ENCODE measurements at regions not wholly inside any gene's neighbourhood (a gene's known extent, or its start where the extent isn't known, plus 50 kb on each side); places are given as distances from the start of the nearest gene placed in this dataset.

- Histone ChIP-seq H3K27me3 (replicated peaks; ENCODE audit: insufficient read depth) (no peaks in the 10 kb centered on the region), H3K36me3 (no peaks in the 10 kb centered on the region), H3K27ac (no peak overlapping the region), H3K9me3 (no peaks in the 10 kb centered on the region), H3K4me1 (replicated peaks) (no peaks in the 10 kb centered on the region), H3K4me3 (no peak overlapping the region)
- intact Hi-C loops (cut with DNase I): no loop called here
- 10% methylated on average over 1 of the region's 1 CpG for WGBS
- TF ChIP-seq CTCF (IDR thresholded peaks at IDR 0.05): no peak
- TF ChIP-seq POLR2AphosphoS5 (IDR thresholded peaks at IDR 0.05): no peak
- no peak for TF ChIP-seq POLR2A (IDR thresholded peaks at IDR 0.05)
- DNase-seq (ENCODE audit: low spot score): no peak
Observed at GRCh38 chr7:79620291-79620690, 166.8 kb upstream of the MAGI2 start.

GRCh38 chr7:79619216-79619615 lies 165.7 kb upstream of the MAGI2 start:
- Histone ChIP-seq H3K27ac (no peak overlapping the region), H3K4me1 (replicated peaks) (no peaks in the 10 kb centered on the region), H3K27me3 (replicated peaks; ENCODE audit: insufficient read depth) (no peaks in the 10 kb centered on the region), H3K36me3 (no peaks in the 10 kb centered on the region), H3K9me3 (no peaks in the 10 kb centered on the region), H3K4me3 (no peak overlapping the region)
- intact Hi-C loops (cut with DNase I): no loop called here
- no peak for TF ChIP-seq POLR2A (IDR thresholded peaks at IDR 0.05)
- TF ChIP-seq CTCF (IDR thresholded peaks at IDR 0.05): no peak
- no peak for TF ChIP-seq POLR2AphosphoS5 (IDR thresholded peaks at IDR 0.05)
- DNase-seq (ENCODE audit: low spot score): no peak
- WGBS: 84% methylated on average over 3 of the region's 3 CpGs

- no peaks in the 10 kb centered on the region for H3K9me3 ChIP-seq
- H3K4me3 ChIP-seq: no peak overlapping the region
- no peaks in the 10 kb centered on the region for H3K36me3 ChIP-seq
- no peaks in the 10 kb centered on the region for H3K4me1 ChIP-seq (replicated peaks)
- WGBS: 88% methylated on average over 10 of the region's 10 CpGs
- H3K27ac ChIP-seq: no peak overlapping the region
- intact Hi-C loops (cut with DNase I): no loop called here
- no peak for DNase-seq (ENCODE audit: low spot score)
- TF ChIP-seq POLR2A (IDR thresholded peaks at IDR 0.05): no peak
- no peak for TF ChIP-seq POLR2AphosphoS5 (IDR thresholded peaks at IDR 0.05)
- no peak for TF ChIP-seq CTCF (IDR thresholded peaks at IDR 0.05)
- no peaks in the 10 kb centered on the region for H3K27me3 ChIP-seq (replicated peaks; ENCODE audit: insufficient read depth)
Observed at GRCh38 chr7:79615871-79616640, 162.6 kb upstream of the MAGI2 start.

GRCh38 chr7:79615466-79615865 lies 162.0 kb upstream of the MAGI2 start:
- no peak for DNase-seq (ENCODE audit: low spot score)
- 59% methylated on average over 3 of the region's 3 CpGs for WGBS
- Histone ChIP-seq H3K9me3 (no peaks in the 10 kb centered on the region), H3K4me3 (no peak overlapping the region), H3K36me3 (no peaks in the 10 kb centered on the region), H3K4me1 (replicated peaks) (no peaks in the 10 kb centered on the region), H3K27me3 (replicated peaks; ENCODE audit: insufficient read depth) (no peaks in the 10 kb centered on the region), H3K27ac (no peak overlapping the region)
- no peak for TF ChIP-seq CTCF (IDR thresholded peaks at IDR 0.05)
- no peak for TF ChIP-seq POLR2AphosphoS5 (IDR thresholded peaks at IDR 0.05)
- no peak for TF ChIP-seq POLR2A (IDR thresholded peaks at IDR 0.05)
- intact Hi-C loops (cut with DNase I): no loop called here

- intact Hi-C loops (cut with DNase I): no loop called here
- WGBS: 82% methylated on average over 3 of the region's 3 CpGs
- no peak for TF ChIP-seq POLR2A (IDR thresholded peaks at IDR 0.05)
- no peak for TF ChIP-seq POLR2AphosphoS5 (IDR thresholded peaks at IDR 0.05)
- TF ChIP-seq CTCF (IDR thresholded peaks at IDR 0.05): no peak
Observed at GRCh38 chr7:79612903-79613302, 159.4 kb upstream of the MAGI2 start.

More at GRCh38 chr7:79612903-79613302, 159.4 kb upstream of the MAGI2 start:
- Histone ChIP-seq H3K4me3 (no peak overlapping the region), H3K9me3 (no peaks in the 10 kb centered on the region), H3K36me3 (no peaks in the 10 kb centered on the region), H3K4me1 (replicated peaks) (no peaks in the 10 kb centered on the region), H3K27ac (no peak overlapping the region), H3K27me3 (replicated peaks; ENCODE audit: insufficient read depth) (no peaks in the 10 kb centered on the region)
- DNase-seq (ENCODE audit: low spot score): no peak

Data from prostate gland (tissue), 2 donors.